GM19239 (cell line): ENCODE measurements at regions not wholly inside any gene's neighbourhood (a gene's known extent, or its start where the extent isn't known, plus 50 kb on each side); places are given as distances from the start of the nearest gene placed in this dataset.

ENCODE experiments used
- DNase-seq: peaks from one replicate; pipeline ENCODE4 v3.0.0; 2011; ENCODE audit warnings: low spot score; ENCODE audit not compliant: insufficient read length
- FAIRE-seq: peaks from 2 replicates; lab custom pipeline; 2011; peaks lifted over from hg19 to GRCh38; lab: Jason Lieb, UNC

GRCh38 chr7:46156853-46157252, 235.8 kb upstream of the IGFBP3 start:
- FAIRE-seq: no peak

GRCh38 chr7:46156086-46156485, 235.0 kb upstream of the IGFBP3 start:
- no peak for FAIRE-seq

More at GRCh38 chr7:46156853-46157252, 235.8 kb upstream of the IGFBP3 start:
- no peak for DNase-seq

GRCh38 chr7:46155367-46155766, 234.3 kb upstream of the IGFBP3 start:
- no peak for FAIRE-seq
- DNase-seq: no peak

More at GRCh38 chr7:46156086-46156485, 235.0 kb upstream of the IGFBP3 start:
- DNase-seq: no peak

GRCh38 chr7:46153951-46154787, 233.1 kb upstream of the IGFBP3 start:
- FAIRE-seq: no peak
- no peak for DNase-seq

- FAIRE-seq: no peak
- no peak for DNase-seq
Observed at GRCh38 chr7:46153583-46153950, 232.5 kb upstream of the IGFBP3 start.

GRCh38 chr7:46152696-46153095, 231.6 kb upstream of the IGFBP3 start:
- FAIRE-seq (no peak), DNase-seq (no peak)

- no peak for DNase-seq
- no peak for FAIRE-seq
Observed at GRCh38 chr7:46150721-46151120, 229.6 kb upstream of the IGFBP3 start.

GRCh38 chr7:46150202-46150601, 229.1 kb upstream of the IGFBP3 start:
- FAIRE-seq (no peak), DNase-seq (no peak)

- DNase-seq: no peak
- FAIRE-seq: no peak
Observed at GRCh38 chr7:46147871-46148270, 226.8 kb upstream of the IGFBP3 start.

- FAIRE-seq (no peak), DNase-seq (no peak)
Observed at GRCh38 chr7:46146454-46147255, 225.6 kb upstream of the IGFBP3 start.

GRCh38 chr7:46145412-46145811, 224.3 kb upstream of the IGFBP3 start:
- FAIRE-seq (no peak), DNase-seq (no peak)

GRCh38 chr7:46143949-46144917, 223.2 kb upstream of the IGFBP3 start:
- DNase-seq: no peak
- FAIRE-seq: no peak

- no peak for DNase-seq
- FAIRE-seq: no peak
Observed at GRCh38 chr7:46143421-46143820, 222.3 kb upstream of the IGFBP3 start.

- FAIRE-seq: no peak
- DNase-seq: no peak
Observed at GRCh38 chr7:46139079-46139478, 218.0 kb upstream of the IGFBP3 start.

GRCh38 chr7:46137725-46138124, 216.7 kb upstream of the IGFBP3 start:
- no peak for DNase-seq

GRCh38 chr7:46135557-46135956, 214.5 kb upstream of the IGFBP3 start:
- DNase-seq (no peak), FAIRE-seq (no peak)

More at GRCh38 chr7:46137725-46138124, 216.7 kb upstream of the IGFBP3 start:
- FAIRE-seq: no peak

- FAIRE-seq (no peak), DNase-seq (no peak)
Observed at GRCh38 chr7:46134795-46135194, 213.7 kb upstream of the IGFBP3 start.

- FAIRE-seq (no peak), DNase-seq (no peak)
Observed at GRCh38 chr7:46134385-46134784, 213.3 kb upstream of the IGFBP3 start.

GRCh38 chr7:46133751-46134150, 212.7 kb upstream of the IGFBP3 start:
- FAIRE-seq: no peak
- DNase-seq: no peak

GRCh38 chr7:46133072-46133471, 212.0 kb upstream of the IGFBP3 start:
- DNase-seq (no peak), FAIRE-seq (no peak)
